Mucosa of rectum (tissue), 2 donors: ENCODE measurements at regions not wholly inside any gene's neighbourhood (a gene's known extent, or its start where the extent isn't known, plus 50 kb on each side); places are given as distances from the start of the nearest gene placed in this dataset.

Source experiments
- H3K27ac ChIP-seq, 2 donors: one replicate each; pipeline ENCODE4 v1.7.0; 2013; ENCODE audit warnings: inconsistent platforms in 2 of 2, low read depth in 2 of 2, low read length in 2 of 2
- H3K27me3 ChIP-seq, 2 donors: one replicate each; pipeline ENCODE4 v1.7.0; 2013; ENCODE audit warnings: low read length in 2 of 2; ENCODE audit not compliant: control insufficient read depth in 2 of 2, insufficient read depth in 2 of 2
- H3K36me3 ChIP-seq, 2 donors: one replicate each; pipeline ENCODE4 v1.7.0; 2013; ENCODE audit warnings: low read length in 2 of 2; ENCODE audit not compliant: control insufficient read depth in 2 of 2, insufficient read depth in 2 of 2
- H3K4me1 ChIP-seq, 2 donors: one replicate each; pipeline ENCODE4 v1.7.0; 2013; ENCODE audit warnings: low read length in 2 of 2, mild to moderate bottlenecking in 1 of 2; ENCODE audit not compliant: control insufficient read depth in 2 of 2, insufficient read depth in 2 of 2
- H3K4me3 ChIP-seq, 2 donors: one replicate each; pipeline ENCODE4 v1.7.0; 2013; ENCODE audit warnings: low read length in 2 of 2
- H3K9ac ChIP-seq, 2 donors: one replicate each; pipeline ENCODE4 v1.7.0; 2013; ENCODE audit warnings: low read length in 2 of 2, low read depth in 1 of 2, mild to moderate bottlenecking in 1 of 2
- H3K9me3 ChIP-seq, 2 donors: one replicate each; pipeline ENCODE4 v1.7.0; 2013; ENCODE audit warnings: low read length in 2 of 2; ENCODE audit not compliant: control insufficient read depth in 2 of 2
- donor health status: healthy.
- donor health status: Normal muscosa, but diverticular disease.

GRCh38 chr11:112784323-112785073 is 176.7 kb upstream of the NCAM1 start:
- no peak overlapping the region for H3K9ac ChIP-seq
- no peaks in the 10 kb centered on the region for H3K9me3 ChIP-seq
- H3K27me3 ChIP-seq: no peaks in the 10 kb centered on the region
- H3K36me3 ChIP-seq: no peaks in the 10 kb centered on the region
- no peaks in the 10 kb centered on the region for H3K4me1 ChIP-seq
- no peak overlapping the region for H3K4me3 ChIP-seq
- no peak overlapping the region for H3K27ac ChIP-seq

GRCh38 chr11:112785149-112785548 is 176.1 kb upstream of the NCAM1 start:
- Histone ChIP-seq H3K27me3 (no peaks in the 10 kb centered on the region), H3K9me3 (no peaks in the 10 kb centered on the region), H3K27ac (no peak overlapping the region), H3K4me3 (no peak overlapping the region), H3K9ac (no peak overlapping the region), H3K36me3 (no peaks in the 10 kb centered on the region), H3K4me1 (no peaks in the 10 kb centered on the region)

GRCh38 chr11:112785719-112786118 is 175.5 kb upstream of the NCAM1 start:
- Histone ChIP-seq H3K27ac (no peak overlapping the region), H3K9me3 (no peaks in the 10 kb centered on the region), H3K9ac (no peak overlapping the region), H3K4me3 (no peak overlapping the region), H3K4me1 (no peaks in the 10 kb centered on the region), H3K36me3 (no peaks in the 10 kb centered on the region), H3K27me3 (no peaks in the 10 kb centered on the region)

GRCh38 chr11:112786196-112786595 is 175.0 kb upstream of the NCAM1 start:
- Histone ChIP-seq H3K27me3 (no peaks in the 10 kb centered on the region), H3K9ac (no peak overlapping the region), H3K9me3 (no peaks in the 10 kb centered on the region), H3K27ac (no peak overlapping the region), H3K36me3 (no peaks in the 10 kb centered on the region), H3K4me1 (no peaks in the 10 kb centered on the region), H3K4me3 (no peak overlapping the region)

GRCh38 chr11:112786886-112787530 is 174.2 kb upstream of the NCAM1 start:
- Histone ChIP-seq H3K4me3 (no peak overlapping the region), H3K36me3 (no peaks in the 10 kb centered on the region), H3K4me1 (no peaks in the 10 kb centered on the region), H3K27me3 (no peaks in the 10 kb centered on the region), H3K9me3 (no peaks in the 10 kb centered on the region), H3K9ac (no peak overlapping the region), H3K27ac (no peak overlapping the region)

- Histone ChIP-seq H3K4me3 (no peak overlapping the region), H3K27me3 (no peaks in the 10 kb centered on the region)
These were observed 171.7 kb upstream of the NCAM1 start for GRCh38 chr11:112789481-112789880.

GRCh38 chr11:112790286-112790685 is 170.9 kb upstream of the NCAM1 start:
- H3K36me3 ChIP-seq: no peaks in the 10 kb centered on the region
- H3K4me1 ChIP-seq: no peaks in the 10 kb centered on the region
- no peaks in the 10 kb centered on the region for H3K9me3 ChIP-seq
- H3K9ac ChIP-seq: no peak overlapping the region
- no peak overlapping the region for H3K27ac ChIP-seq
- H3K27me3 ChIP-seq: no peaks in the 10 kb centered on the region
- no peak overlapping the region for H3K4me3 ChIP-seq

More at GRCh38 chr11:112789481-112789880, 171.7 kb upstream of the NCAM1 start:
- Histone ChIP-seq H3K9ac (no peak overlapping the region), H3K27ac (no peak overlapping the region), H3K9me3 (no peaks in the 10 kb centered on the region), H3K4me1 (no peaks in the 10 kb centered on the region), H3K36me3 (no peaks in the 10 kb centered on the region)

GRCh38 chr11:112792070-112792469 is 169.2 kb upstream of the NCAM1 start:
- H3K27me3 ChIP-seq: no peaks in the 10 kb centered on the region
- no peak overlapping the region for H3K4me3 ChIP-seq
- no peaks in the 10 kb centered on the region for H3K36me3 ChIP-seq
- no peak overlapping the region for H3K9ac ChIP-seq
- no peak overlapping the region for H3K27ac ChIP-seq
- H3K9me3 ChIP-seq: no peaks in the 10 kb centered on the region
- no peaks in the 10 kb centered on the region for H3K4me1 ChIP-seq

- Histone ChIP-seq H3K9ac (no peak overlapping the region), H3K27ac (no peak overlapping the region), H3K4me3 (no peak overlapping the region), H3K36me3 (no peaks in the 10 kb centered on the region), H3K9me3 (no peaks in the 10 kb centered on the region), H3K27me3 (no peaks in the 10 kb centered on the region), H3K4me1 (no peaks in the 10 kb centered on the region)
These were observed 167.8 kb upstream of the NCAM1 start for GRCh38 chr11:112793416-112793815.

GRCh38 chr11:112794331-112794846 is 166.8 kb upstream of the NCAM1 start:
- Histone ChIP-seq H3K36me3 (no peaks in the 10 kb centered on the region), H3K9ac (no peak overlapping the region), H3K27me3 (no peaks in the 10 kb centered on the region), H3K9me3 (no peaks in the 10 kb centered on the region), H3K4me1 (no peaks in the 10 kb centered on the region), H3K4me3 (no peak overlapping the region), H3K27ac (no peak overlapping the region)
